H9 (cell line): ENCODE measurements at regions not wholly inside any gene's neighbourhood (a gene's known extent, or its start where the extent isn't known, plus 50 kb on each side); places are given as distances from the start of the nearest gene placed in this dataset.

Source experiments
- DNase-seq: peaks from one replicate; pipeline ENCODE4 v3.0.0-alpha.2; 2017
- H2AFZ ChIP-seq: one replicate; pipeline ENCODE4 v1.6.1; 2013; ENCODE audit warnings: mild to moderate bottlenecking, low read length, control low read depth, moderate library complexity
- H2AK5ac ChIP-seq: 2 replicates; pipeline ENCODE4 v1.6.1; 2013; ENCODE audit warnings: low read length, control low read depth, mixed read lengths; ENCODE audit not compliant: insufficient read length
- H2BK120ac ChIP-seq: one replicate; pipeline ENCODE4 v1.6.1; 2013; ENCODE audit warnings: low read depth, mild to moderate bottlenecking, low read length, control low read depth, inconsistent platforms; ENCODE audit not compliant: poor library complexity, severe bottlenecking
- H2BK12ac ChIP-seq: 2 replicates; pipeline ENCODE4 v1.6.1; 2013; ENCODE audit warnings: low read length, control low read depth, mixed read lengths, low read depth; ENCODE audit not compliant: insufficient read length
- H2BK15ac ChIP-seq: 2 replicates; pipeline ENCODE4 v1.6.1; 2013; ENCODE audit warnings: low read depth, low read length, control low read depth
- H2BK20ac ChIP-seq: one replicate; pipeline ENCODE4 v1.6.1; 2013; ENCODE audit warnings: low read depth, mild to moderate bottlenecking, low read length, control low read depth, inconsistent platforms; ENCODE audit not compliant: poor library complexity, severe bottlenecking
- H2BK5ac ChIP-seq: 2 replicates; pipeline ENCODE4 v1.6.1; 2013; ENCODE audit warnings: low read length, control low read depth, mixed read lengths; ENCODE audit not compliant: insufficient read length
- H3K14ac ChIP-seq: 2 replicates; pipeline ENCODE4 v1.6.1; 2013; ENCODE audit warnings: low read length, control low read depth; ENCODE audit not compliant: insufficient read depth
- H3K18ac ChIP-seq: 2 replicates; pipeline ENCODE4 v1.6.1; 2013; ENCODE audit warnings: low read depth, mild to moderate bottlenecking, mixed read lengths, low read length, control low read depth; ENCODE audit not compliant: insufficient read length
- H3K23ac ChIP-seq: 2 replicates; pipeline ENCODE4 v1.6.1; 2013; ENCODE audit warnings: low read length, control low read depth, mixed read lengths, low read depth; ENCODE audit not compliant: insufficient read length
- H3K23me2 ChIP-seq: 2 replicates; pipeline ENCODE4 v1.6.1; 2013; ENCODE audit warnings: low read depth, mild to moderate bottlenecking, mixed read lengths, low read length, control low read depth; ENCODE audit not compliant: insufficient read length, poor library complexity, severe bottlenecking
- H3K27ac ChIP-seq: 2 replicates; pipeline ENCODE4 v1.5.1; 2013; ENCODE audit warnings: low read length, control low read depth, mixed read lengths, low read depth; ENCODE audit not compliant: insufficient read length
- H3K27me3 ChIP-seq: 2 replicates; pipeline ENCODE4 v1.6.1; 2013; ENCODE audit warnings: low read length, control low read depth, inconsistent platforms; ENCODE audit not compliant: insufficient read depth
- H3K4ac ChIP-seq: 2 replicates; pipeline ENCODE4 v1.6.1; 2013; ENCODE audit warnings: low read depth, mild to moderate bottlenecking, control low read depth, inconsistent platforms, low read length, moderate library complexity
- H3K4me1 ChIP-seq: 2 replicates; pipeline ENCODE4 v1.6.1; 2013; ENCODE audit warnings: low read length, control low read depth, inconsistent platforms; ENCODE audit not compliant: insufficient read depth
- H3K4me2 ChIP-seq: 2 replicates; pipeline ENCODE4 v1.6.1; 2013; ENCODE audit warnings: low read length, control low read depth, mixed read lengths; ENCODE audit not compliant: insufficient read length, insufficient read depth
- H3K56ac ChIP-seq: 2 replicates; pipeline ENCODE4 v1.6.1; 2013; ENCODE audit warnings: low read depth, mild to moderate bottlenecking, mixed read lengths, low read length, control low read depth; ENCODE audit not compliant: insufficient read length
- H3K79me1 ChIP-seq: 2 replicates; pipeline ENCODE4 v1.6.1; 2013; ENCODE audit warnings: low read depth, mild to moderate bottlenecking, moderate library complexity, low read length, control low read depth, inconsistent platforms; ENCODE audit not compliant: insufficient read depth, poor library complexity, severe bottlenecking
- H3K79me2 ChIP-seq: 2 replicates; pipeline ENCODE4 v1.6.1; 2013; ENCODE audit warnings: low read length, control low read depth, inconsistent platforms; ENCODE audit not compliant: insufficient read depth
- H3K9ac ChIP-seq: 2 replicates; pipeline ENCODE4 v1.6.1; 2013; ENCODE audit warnings: low read length, control low read depth, mixed read lengths; ENCODE audit not compliant: insufficient read length; ENCODE audit errors: extremely low read depth
- H3K9me3 ChIP-seq: one replicate; pipeline ENCODE4 v1.6.1; 2013; ENCODE audit warnings: low read depth, low read length, inconsistent platforms; ENCODE audit not compliant: control insufficient read depth
- H3T11ph ChIP-seq: one replicate; pipeline ENCODE4 v1.6.1; 2013; ENCODE audit warnings: mild to moderate bottlenecking, low read length, control low read depth, inconsistent platforms
- H4K20me1 ChIP-seq: one replicate; pipeline ENCODE4 v1.6.1; 2013; ENCODE audit not compliant: control insufficient read depth, insufficient read length, insufficient read depth
- H4K5ac ChIP-seq: 2 replicates; pipeline ENCODE4 v1.6.1; 2013; ENCODE audit warnings: low read depth, mild to moderate bottlenecking, mixed read lengths, low read length, control low read depth; ENCODE audit not compliant: insufficient read length
- H4K8ac ChIP-seq: replicated peaks from 2 replicates; pipeline ENCODE4 v1.6.1; 2013; ENCODE audit warnings: low read length, control low read depth, mixed read lengths, low read depth; ENCODE audit not compliant: insufficient read length
- H4K91ac ChIP-seq: 2 replicates; pipeline ENCODE4 v1.6.1; 2013; ENCODE audit warnings: low read depth, mild to moderate bottlenecking, moderate library complexity, mixed read lengths, low read length, control low read depth; ENCODE audit not compliant: insufficient read length
- H3K27ac Mint-ChIP-seq, 3 experiments: 2 replicates in 2 of 3; 3 replicates in 1 of 3; pipeline ENCODE4 v1.8.0; 2020 to 2021; ENCODE audit warnings: mixed read lengths in 3 of 3, mild to moderate bottlenecking in 1 of 3, moderate library complexity in 1 of 3
- H3K27me3 Mint-ChIP-seq: 2 replicates; pipeline ENCODE4 v1.8.0; 2021; ENCODE audit warnings: low read depth, mild to moderate bottlenecking, moderate library complexity, mixed read lengths
- H3K36me3 Mint-ChIP-seq, 3 experiments: 2 replicates in 2 of 3; 3 replicates in 1 of 3; pipeline ENCODE4 v1.8.0; 2020 to 2021; ENCODE audit warnings: low read depth in 3 of 3, mixed read lengths in 3 of 3; ENCODE audit not compliant: insufficient read depth in 1 of 3
- H3K4me1 Mint-ChIP-seq, 2 experiments: 2 replicates each; pipeline ENCODE4 v1.8.0; 2020; ENCODE audit warnings: mixed read lengths in 2 of 2
- H3K4me3 Mint-ChIP-seq, 2 experiments: 2 replicates in 1 of 2; 3 replicates in 1 of 2; pipeline ENCODE4 v1.8.0; 2020 to 2021; ENCODE audit warnings: mild to moderate bottlenecking in 2 of 2, mixed read lengths in 2 of 2, moderate library complexity in 1 of 2
- H3K9me3 Mint-ChIP-seq, 2 experiments: 2 replicates in 1 of 2; 3 replicates in 1 of 2; pipeline ENCODE4 v1.8.0; 2020; ENCODE audit warnings: mild to moderate bottlenecking in 2 of 2, mixed read lengths in 2 of 2, moderate library complexity in 1 of 2
- WGBS: extraction: QIAGEN DNeasy Blood & Tissue Kit; methylation state at CpG from one replicate; pipeline ENCODE4 v1.1.7; 2013; ENCODE audit warnings: missing lambda C conversion rate, low lambda C conversion rate, mixed read lengths; ENCODE audit not compliant: insufficient read length; ENCODE audit errors: extremely low coverage; 5-methylcytosine and 5-hydroxymethylcytosine counted together
- TF ChIP-seq, protein P1 (sequence below): fragments of 200-600 bp; sonication (generic); conservative IDR thresholded peaks from 3 replicates; pipeline ENCODE4 v1.8.0; 2021; ENCODE audit warnings: antibody characterized with exemption, mild to moderate bottlenecking

GRCh38 chr3:107188262-107188661 lies 189.0 kb upstream of the CCDC54 start:
- no peak overlapping the region for H2BK120ac ChIP-seq
- Mint-ChIP-seq H3K4me1 (no peaks in the 10 kb centered on the region), H3K9me3 (no peaks in the 10 kb centered on the region), H3K36me3 (no peaks in the 10 kb centered on the region), H3K27me3 (no peaks in the 10 kb centered on the region), H3K4me3 (no peak overlapping the region), H3K27ac (no peak overlapping the region)
- H3K9ac ChIP-seq: no peak overlapping the region
- H4K8ac ChIP-seq: no peak overlapping the region
- H2BK15ac ChIP-seq: no peak overlapping the region
- no peak overlapping the region for H2BK5ac ChIP-seq
- H2BK20ac ChIP-seq: no peak overlapping the region
- no peaks in the 10 kb centered on the region for H3K79me1 ChIP-seq
- TF ChIP-seq, protein P1, sequence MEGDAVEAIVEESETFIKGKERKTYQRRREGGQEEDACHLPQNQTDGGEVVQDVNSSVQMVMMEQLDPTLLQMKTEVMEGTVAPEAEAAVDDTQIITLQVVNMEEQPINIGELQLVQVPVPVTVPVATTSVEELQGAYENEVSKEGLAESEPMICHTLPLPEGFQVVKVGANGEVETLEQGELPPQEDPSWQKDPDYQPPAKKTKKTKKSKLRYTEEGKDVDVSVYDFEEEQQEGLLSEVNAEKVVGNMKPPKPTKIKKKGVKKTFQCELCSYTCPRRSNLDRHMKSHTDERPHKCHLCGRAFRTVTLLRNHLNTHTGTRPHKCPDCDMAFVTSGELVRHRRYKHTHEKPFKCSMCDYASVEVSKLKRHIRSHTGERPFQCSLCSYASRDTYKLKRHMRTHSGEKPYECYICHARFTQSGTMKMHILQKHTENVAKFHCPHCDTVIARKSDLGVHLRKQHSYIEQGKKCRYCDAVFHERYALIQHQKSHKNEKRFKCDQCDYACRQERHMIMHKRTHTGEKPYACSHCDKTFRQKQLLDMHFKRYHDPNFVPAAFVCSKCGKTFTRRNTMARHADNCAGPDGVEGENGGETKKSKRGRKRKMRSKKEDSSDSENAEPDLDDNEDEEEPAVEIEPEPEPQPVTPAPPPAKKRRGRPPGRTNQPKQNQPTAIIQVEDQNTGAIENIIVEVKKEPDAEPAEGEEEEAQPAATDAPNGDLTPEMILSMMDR: no peak
- no peaks in the 10 kb centered on the region for H3K9me3 ChIP-seq
- no peak overlapping the region for H2AK5ac ChIP-seq
- no peak overlapping the region for H2BK12ac ChIP-seq
- H3K14ac ChIP-seq: no peak overlapping the region
- no peaks in the 10 kb centered on the region for H3K23me2 ChIP-seq
- H4K91ac ChIP-seq: no peak overlapping the region
- H3K4me1 ChIP-seq: no peaks in the 10 kb centered on the region
- H3K27me3 ChIP-seq: no peaks in the 10 kb centered on the region
- no peaks in the 10 kb centered on the region for H4K20me1 ChIP-seq
- H3K56ac ChIP-seq: no peak overlapping the region
- H3K27ac ChIP-seq: no peak overlapping the region
- H3K4me2 ChIP-seq: no peak overlapping the region
- H3K18ac ChIP-seq: no peak overlapping the region
- no peaks in the 10 kb centered on the region for H3K79me2 ChIP-seq
- no peak overlapping the region for H3T11ph ChIP-seq
- no peak overlapping the region for H3K23ac ChIP-seq
- H4K5ac ChIP-seq: no peak overlapping the region
- whole genome bisulfite sequencing: no CpG with 5 or more reads among the region's 2 CpGs
- no peak overlapping the region for H2AFZ ChIP-seq
- DNase-seq: no peak
- H3K4ac ChIP-seq: no peak overlapping the region
